K562 (cell line): ENCODE measurements at regions not wholly inside any gene's neighbourhood (a gene's known extent, or its start where the extent isn't known, plus 50 kb on each side); places are given as distances from the start of the nearest gene placed in this dataset.

ENCODE experiments used
- ATAC-seq: fragments of 200-7000 bp; cut with Tn5 transposase; 3 replicates; pipeline ENCODE4 v1.9.1; 2020; ENCODE audit warnings: moderate library complexity
- BruUV-seq: library from RNA; stranded (reverse); fragments of 400-500 nt; replicated peaks from 2 replicates; lab custom pipeline; 2021; lab: Mats Ljungman, UMichigan
- CTCF ChIA-PET: fragments of 300-600 bp; formaldehyde crosslinking; extraction: SDS; loops from one replicate; lab custom pipeline; 2021; ENCODE audit warnings: low intra/inter-chr PET ratio; lab: Yijun Ruan, JAX
- POLR2A ChIA-PET: fragments of 300-600, 350-650 bp; sonication (Branson Sonifier 250); formaldehyde crosslinking; extraction: SDS; loops from one replicate; lab custom pipeline; 2021; ENCODE audit warnings: antibody characterized with exemption, inconsistent platforms; lab: Yijun Ruan, JAX
- DNase-seq, 4 experiments: peaks; one replicate each; pipeline versions ENCODE4 v3.0.0 to v3.0.0-alpha.2; 2011 to 2018; ENCODE audit warnings: low spot score in 3 of 4, mixed read lengths in 3 of 4; ENCODE audit errors: extremely low read depth in 1 of 4
- FAIRE-seq: peaks from 2 replicates; lab custom pipeline; 2011; peaks lifted over from hg19 to GRCh38; lab: Jason Lieb, UNC
- H2AFZ ChIP-seq: 2 replicates; pipeline ENCODE4 v1.6.0; 2011; ENCODE audit warnings: low read depth, low read length, control low read depth, inconsistent platforms
- H3K27ac ChIP-seq: fragments of 200-600 bp; 3 replicates; pipeline ENCODE4 v1.8.0; 2011; ENCODE audit warnings: low read depth, mild to moderate bottlenecking, control low read depth, inconsistent platforms, low read length, moderate library complexity, mixed read lengths; ENCODE audit errors: extremely low read depth
- H3K27me3 ChIP-seq, 2 experiments: fragments of 300-600 bp in 1 of 2; 2 replicates in 1 of 2; 3 replicates in 1 of 2; pipeline versions ENCODE4 v1.6.0 to v1.8.0; 2011; ENCODE audit warnings: inconsistent platforms in 2 of 2, low read length in 2 of 2, mild to moderate bottlenecking in 1 of 2, mixed read lengths in 1 of 2, moderate library complexity in 1 of 2; ENCODE audit not compliant: control insufficient read depth in 2 of 2, insufficient read depth in 2 of 2
- H3K36me3 ChIP-seq: fragments of 300-600 bp; 3 replicates; pipeline ENCODE4 v1.8.0; 2011; ENCODE audit warnings: mild to moderate bottlenecking, low read length, inconsistent platforms; ENCODE audit not compliant: control insufficient read depth, insufficient read depth
- H3K4me1 ChIP-seq, 2 experiments: fragments of 200-600 bp in 1 of 2; replicated peaks in 1 of 2; 2 replicates in 1 of 2; 3 replicates in 1 of 2; pipeline versions ENCODE4 v1.5.1 to v1.8.0; 2011; ENCODE audit warnings: inconsistent platforms in 2 of 2, low read length in 2 of 2, mild to moderate bottlenecking in 1 of 2, mixed read lengths in 1 of 2, moderate library complexity in 1 of 2; ENCODE audit not compliant: control insufficient read depth in 2 of 2, insufficient read depth in 2 of 2
- H3K4me2 ChIP-seq: 2 replicates; pipeline ENCODE4 v1.6.1; 2011; ENCODE audit warnings: low read length, control low read depth, inconsistent platforms, mixed read lengths; ENCODE audit not compliant: insufficient read depth
- H3K4me3 ChIP-seq: fragments of 200-600 bp; sonication (generic), shearing (Covaris generic); 2 replicates; pipeline ENCODE4 v1.5.1; 2016; ENCODE audit warnings: control low read depth, inconsistent platforms
- H3K79me2 ChIP-seq: fragments of 200-600 bp; 3 replicates; pipeline ENCODE4 v1.8.0; 2011; ENCODE audit warnings: low read length, inconsistent platforms; ENCODE audit not compliant: control insufficient read depth, insufficient read depth
- H3K9ac ChIP-seq, 2 experiments: 2 replicates each; pipeline versions ENCODE4 v1.6.0 to v1.6.1; 2011; ENCODE audit warnings: low read depth in 2 of 2, low read length in 2 of 2, control low read depth in 1 of 2, inconsistent platforms in 1 of 2, mild to moderate bottlenecking in 1 of 2, mixed read lengths in 1 of 2; ENCODE audit not compliant: insufficient read depth in 1 of 2
- H3K9me1 ChIP-seq: one replicate; pipeline ENCODE4 v1.6.0; 2011; ENCODE audit warnings: inconsistent platforms, mild to moderate bottlenecking, low read length, moderate library complexity; ENCODE audit not compliant: control insufficient read depth, insufficient read depth
- H3K9me3 ChIP-seq: replicated peaks from 2 replicates; pipeline ENCODE4 v1.5.1; 2011; ENCODE audit warnings: low read depth, low read length, inconsistent platforms; ENCODE audit not compliant: control insufficient read depth, insufficient read depth
- H4K20me1 ChIP-seq: replicated peaks from 2 replicates; pipeline ENCODE4 v1.6.1; 2011; ENCODE audit warnings: low read length, inconsistent platforms, mixed read lengths; ENCODE audit not compliant: control insufficient read depth, insufficient read depth
- BDP1 ChIP-seq: IDR thresholded peaks from 3 replicates; pipeline ENCODE4 v1.6.1; 2011; ENCODE audit not compliant: insufficient read length, insufficient read depth
- DPF2 ChIP-seq: fragments of 450-650 bp; IDR thresholded peaks from 2 replicates; pipeline ENCODE4 v1.6.1; 2016
- MEF2D ChIP-seq: conservative IDR thresholded peaks from 2 replicates; pipeline ENCODE4 v1.6.1; 2016; ENCODE audit warnings: low read depth, missing genetic modification characterization, missing compliant biosample characterization
- OTX1 ChIP-seq: fragments of 450-650 bp; formaldehyde crosslinking; IDR thresholded peaks from 2 replicates; pipeline ENCODE4 v1.4.0; 2022; ENCODE audit warnings: mild to moderate bottlenecking
- POLR3A ChIP-seq: IDR thresholded peaks from 2 replicates; pipeline ENCODE4 v1.6.1; 2011; ENCODE audit warnings: borderline replicate concordance, mild to moderate bottlenecking, moderate library complexity; ENCODE audit not compliant: insufficient read length, insufficient read depth; ENCODE audit errors: extremely low read depth
- RBM15 ChIP-seq: fragments of 200-400 bp; formaldehyde crosslinking; IDR thresholded peaks from 2 replicates; pipeline ENCODE4 v1.6.1; 2018; ENCODE audit warnings: mild to moderate bottlenecking, low read length, moderate library complexity; ENCODE audit not compliant: insufficient read depth
- SAFB2 ChIP-seq: fragments of 200-400 bp; formaldehyde crosslinking; IDR thresholded peaks from 2 replicates; pipeline ENCODE4 v1.6.1; 2018; ENCODE audit warnings: borderline replicate concordance, low read length, low read depth, moderate library complexity; ENCODE audit not compliant: severe bottlenecking
- ZNF316 ChIP-seq: fragments of 450-650 bp; IDR thresholded peaks from 2 replicates; pipeline ENCODE4 v1.6.1; 2016
- ZNF445 ChIP-seq: fragments of 250-450 bp; sonication (Bioruptor Pico); IDR thresholded peaks from 2 replicates; pipeline ENCODE4 v1.4.0; 2020; ENCODE audit warnings: low read depth, mild to moderate bottlenecking, moderate library complexity
- WGBS: fragments of 100-300 bp; shearing (Covaris generic); methylation state at CpG from one replicate; pipeline ENCODE4 v1.1.6; 2016; ENCODE audit warnings: low coverage, mixed read lengths; ENCODE audit not compliant: insufficient coverage; ENCODE audit errors: missing lambda C conversion rate; 5-methylcytosine and 5-hydroxymethylcytosine counted together
- in situ Hi-C: fragments of 300-500 bp; cut with MboI; formaldehyde crosslinking; loops from 4 replicates; pipeline ENCODE4 v1.15.0; 2018; ENCODE audit warnings: inconsistent platforms, mixed read lengths
- intact Hi-C: fragments of 100-400 bp; cut with micrococcal nuclease; formaldehyde crosslinking; loops from 2 replicates; pipeline ENCODE4 v1.14.2; 2022
- TF ChIP-seq, protein P1 (sequence below): IDR thresholded peaks from 2 replicates; pipeline ENCODE4 v1.6.1; 2011; ENCODE audit not compliant: insufficient read length; ENCODE audit errors: extremely low read depth

DNA sequence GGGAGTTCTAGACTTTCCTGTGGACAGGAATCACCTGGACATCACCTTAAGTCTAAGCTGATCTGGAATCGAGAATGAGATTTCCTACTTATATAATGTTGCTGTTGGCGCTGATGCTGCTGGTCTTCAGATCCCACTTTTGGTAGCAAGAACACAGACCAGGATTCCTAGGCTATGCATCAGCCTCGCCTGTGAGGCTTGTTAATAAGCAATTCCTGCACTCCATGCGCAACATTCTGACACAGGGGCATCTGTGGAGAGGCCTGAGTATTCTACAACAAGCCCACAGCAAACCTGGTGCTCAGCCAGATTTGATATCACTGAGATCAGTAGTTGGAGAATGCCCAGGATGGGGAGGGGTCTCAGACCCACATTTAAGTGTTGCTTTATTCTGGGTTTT is 52.0 kb upstream of the TRIM26 start:
- no peak overlapping the region for H2AFZ ChIP-seq
- peaks cover 0 to 2% of the 10 kb centered on the region in 2 experiments; a peak in 1 of 5 replicates for H3K4me1 ChIP-seq
- ChIA-PET POLR2A (no interaction called here), CTCF (no interaction called here)
- TF ChIP-seq RBM15: no peak
- no peak for TF ChIP-seq OTX1
- TF ChIP-seq DPF2: no peak
- TF ChIP-seq SAFB2: no peak
- TF ChIP-seq ZNF316: no peak
- no peak for TF ChIP-seq ZNF445 (CRISPR knock-in tag)
- TF ChIP-seq, protein P1, sequence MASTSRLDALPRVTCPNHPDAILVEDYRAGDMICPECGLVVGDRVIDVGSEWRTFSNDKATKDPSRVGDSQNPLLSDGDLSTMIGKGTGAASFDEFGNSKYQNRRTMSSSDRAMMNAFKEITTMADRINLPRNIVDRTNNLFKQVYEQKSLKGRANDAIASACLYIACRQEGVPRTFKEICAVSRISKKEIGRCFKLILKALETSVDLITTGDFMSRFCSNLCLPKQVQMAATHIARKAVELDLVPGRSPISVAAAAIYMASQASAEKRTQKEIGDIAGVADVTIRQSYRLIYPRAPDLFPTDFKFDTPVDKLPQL: no peak
- no peak for TF ChIP-seq BDP1
- no peak for TF ChIP-seq MEF2D
- TF ChIP-seq POLR3A: no peak
- H3K27me3 ChIP-seq: peaks cover 32 to 43% of the 10 kb centered on the region in 2 experiments
- H3K9me1 ChIP-seq: no peaks in the 10 kb centered on the region
- H3K9ac ChIP-seq: no peak overlapping the region
- no peak overlapping the region; the same call in 2 of the 3 replicates for H3K27ac ChIP-seq
- DNase-seq (no peak), ATAC-seq (no peak), FAIRE-seq (no peak)
- H3K4me2 ChIP-seq: no peak overlapping the region
- no peaks in the 10 kb centered on the region for H3K79me2 ChIP-seq
- no peaks in the 10 kb centered on the region for H3K36me3 ChIP-seq
- intact Hi-C loops: no loop called here
- in situ Hi-C loops: no loop called here
- no peaks in the 10 kb centered on the region for H4K20me1 ChIP-seq
- BruUV-seq: no TSS peak
- 3% methylated on average over 4 of the region's 4 CpGs for WGBS
- no peaks in the 10 kb centered on the region for H3K9me3 ChIP-seq
- no peak overlapping the region for H3K4me3 ChIP-seq
